Testis (tissue), 2 donors: ENCODE measurements at regions not wholly inside any gene's neighbourhood (a gene's known extent, or its start where the extent isn't known, plus 50 kb on each side); places are given as distances from the start of the nearest gene placed in this dataset.

Experiments
- POLR2A ChIP-seq: fragments of 450-650 bp; IDR thresholded peaks from one replicate; pipeline ENCODE4 v1.6.1; 2017; ENCODE audit warnings: antibody characterized with exemption, mild to moderate bottlenecking, moderate library complexity
- TF ChIP-seq, protein P1 (sequence below), 3 experiments: fragments of 450-650 bp in 2 of 3; fragments of 200-600 bp in 1 of 3; sonication (generic) in 1 of 3; IDR thresholded peaks; one replicate each; pipeline ENCODE4 v1.5.1; 2016 to 2019; ENCODE audit warnings: antibody characterized with exemption in 3 of 3, mild to moderate bottlenecking in 2 of 3, moderate library complexity in 1 of 3

DNA sequence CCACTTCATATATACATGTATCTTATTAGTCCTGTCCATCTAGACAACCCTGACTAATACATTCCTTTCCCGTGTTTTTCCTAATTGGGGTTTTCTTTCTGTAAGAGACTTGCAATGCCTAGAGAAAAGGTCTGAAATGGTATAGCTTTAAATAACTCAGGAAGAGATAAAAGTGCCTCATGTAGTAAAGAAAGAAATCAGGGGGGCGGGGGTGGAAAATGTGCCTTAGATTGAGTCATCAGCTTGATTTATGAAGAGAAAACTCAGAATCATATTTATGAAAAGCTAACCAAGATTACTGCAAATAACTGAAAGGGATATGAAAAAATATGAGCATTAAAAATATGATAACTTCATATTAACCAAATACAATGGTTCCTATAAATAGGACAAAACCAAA is 345.8 kb upstream of the CHRM3 start:
- TF ChIP-seq, protein P1, sequence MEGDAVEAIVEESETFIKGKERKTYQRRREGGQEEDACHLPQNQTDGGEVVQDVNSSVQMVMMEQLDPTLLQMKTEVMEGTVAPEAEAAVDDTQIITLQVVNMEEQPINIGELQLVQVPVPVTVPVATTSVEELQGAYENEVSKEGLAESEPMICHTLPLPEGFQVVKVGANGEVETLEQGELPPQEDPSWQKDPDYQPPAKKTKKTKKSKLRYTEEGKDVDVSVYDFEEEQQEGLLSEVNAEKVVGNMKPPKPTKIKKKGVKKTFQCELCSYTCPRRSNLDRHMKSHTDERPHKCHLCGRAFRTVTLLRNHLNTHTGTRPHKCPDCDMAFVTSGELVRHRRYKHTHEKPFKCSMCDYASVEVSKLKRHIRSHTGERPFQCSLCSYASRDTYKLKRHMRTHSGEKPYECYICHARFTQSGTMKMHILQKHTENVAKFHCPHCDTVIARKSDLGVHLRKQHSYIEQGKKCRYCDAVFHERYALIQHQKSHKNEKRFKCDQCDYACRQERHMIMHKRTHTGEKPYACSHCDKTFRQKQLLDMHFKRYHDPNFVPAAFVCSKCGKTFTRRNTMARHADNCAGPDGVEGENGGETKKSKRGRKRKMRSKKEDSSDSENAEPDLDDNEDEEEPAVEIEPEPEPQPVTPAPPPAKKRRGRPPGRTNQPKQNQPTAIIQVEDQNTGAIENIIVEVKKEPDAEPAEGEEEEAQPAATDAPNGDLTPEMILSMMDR (IDR thresholded peaks at IDR 0.05), result no peak
- no peak for TF ChIP-seq POLR2A
